HG03354 (cell line): ENCODE measurements at regions not wholly inside any gene's neighbourhood (a gene's known extent, or its start where the extent isn't known, plus 50 kb on each side); places are given as distances from the start of the nearest gene placed in this dataset.

Experiments used
- ATAC-seq: cut with Tn5 transposase; IDR thresholded peaks from one replicate; pipeline ENCODE4 v1.9.1; 2021; ENCODE audit warnings: mild to moderate bottlenecking; ENCODE audit not compliant: unreplicated experiment, poor library complexity, severe bottlenecking

DNA sequence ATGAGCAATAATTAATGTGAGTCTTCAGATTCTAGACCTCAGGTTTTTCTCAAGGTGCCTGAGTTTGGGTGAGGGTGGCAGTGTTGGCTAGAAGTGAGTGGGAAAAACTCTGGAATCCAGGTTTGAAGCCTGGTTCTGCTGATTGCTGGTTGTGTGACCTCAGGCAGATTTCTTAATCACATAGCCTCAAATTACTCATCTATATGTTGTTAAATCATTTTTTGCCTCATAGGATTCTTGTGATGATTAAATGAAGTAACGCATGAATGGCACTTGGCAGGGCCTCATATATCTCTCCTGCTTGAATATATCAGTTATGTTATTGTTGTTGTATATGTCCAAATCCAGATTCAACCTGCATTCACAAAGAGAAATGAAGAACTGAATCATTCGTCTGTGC lies 60.5 kb downstream of the NR2F2 start:
- ATAC-seq = no peak

GRCh38 chr15:96392380-96393208 lies 62.1 kb downstream of the NR2F2 start:
- no peak for ATAC-seq

DNA sequence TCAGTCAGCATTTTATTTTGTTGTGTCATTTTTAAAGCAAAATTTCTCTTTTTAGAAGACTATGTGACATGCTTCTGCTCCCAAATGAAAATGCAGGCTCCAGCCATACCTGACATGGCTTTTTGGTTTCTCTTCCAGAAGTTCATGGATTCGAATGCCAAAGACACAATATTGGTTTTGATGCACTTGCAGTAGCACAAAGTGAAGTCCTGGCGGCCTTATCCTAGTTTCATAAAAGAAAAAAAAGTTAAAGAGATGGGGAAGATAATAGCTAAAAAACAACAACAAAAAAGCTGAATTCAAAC lies 62.7 kb downstream of the NR2F2 start:
- no peak for ATAC-seq

DNA sequence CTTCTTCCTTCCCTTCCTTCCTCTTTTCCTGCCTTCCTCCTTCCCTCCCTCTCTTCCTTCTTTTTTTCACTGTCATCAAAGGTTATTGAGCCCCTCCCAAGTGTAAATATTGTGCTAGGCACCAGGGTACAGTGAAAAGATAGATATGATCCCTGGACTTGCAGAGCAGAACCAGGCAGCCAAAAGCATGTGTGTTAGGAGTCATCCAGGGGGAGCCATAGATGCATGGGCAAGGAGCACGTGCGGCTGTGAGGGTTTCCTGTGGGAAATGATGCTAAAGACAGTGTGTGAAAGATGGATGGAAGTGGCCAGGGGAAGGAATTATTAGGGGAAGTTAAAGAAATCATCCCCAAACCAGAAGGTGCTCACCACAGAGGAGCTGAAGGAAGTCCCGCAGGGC lies 65.2 kb downstream of the NR2F2 start:
- ATAC-seq = no peak

DNA sequence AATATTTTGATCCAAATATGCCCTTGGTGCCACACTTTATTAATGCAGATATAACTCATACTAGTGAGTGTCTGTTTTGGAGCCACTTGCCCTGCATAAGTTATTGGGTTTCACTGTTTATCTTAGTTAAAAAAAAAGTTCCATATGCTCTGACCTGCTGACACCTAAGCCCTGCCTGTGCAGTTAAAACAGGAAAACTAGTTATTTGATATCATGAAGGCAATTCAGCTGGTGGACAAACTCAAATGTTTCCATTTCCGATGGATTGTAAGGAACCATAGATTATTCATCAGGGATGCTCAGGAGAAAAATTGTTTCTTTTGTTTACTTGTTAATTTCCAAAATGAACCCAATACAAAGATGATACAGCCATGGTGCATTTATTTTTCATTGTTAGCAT lies 68.3 kb downstream of the NR2F2 start:
- no peak for ATAC-seq

DNA sequence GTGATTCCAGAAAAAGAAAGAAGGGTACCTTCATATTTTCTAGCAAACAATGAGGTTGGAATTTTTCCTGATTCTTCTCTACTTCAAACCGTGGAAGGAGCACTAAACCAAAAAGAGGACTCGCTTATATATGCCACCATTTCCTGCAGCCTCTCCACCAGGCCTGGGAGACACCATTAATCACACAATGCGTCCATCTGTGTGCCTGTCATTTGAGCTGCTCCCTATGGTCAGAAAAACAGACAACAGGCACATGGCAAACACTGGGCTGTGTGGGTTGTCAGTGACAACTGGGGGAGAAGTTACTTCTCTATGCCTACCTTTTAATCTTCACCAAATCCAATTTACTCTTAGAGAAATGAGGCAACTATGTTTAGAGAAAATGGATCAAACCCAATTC lies 71.9 kb downstream of the NR2F2 start:
- no peak for ATAC-seq

- no peak for ATAC-seq
Measured at GRCh38 chr15:96403071-96403470, 72.6 kb downstream of the NR2F2 start.

DNA sequence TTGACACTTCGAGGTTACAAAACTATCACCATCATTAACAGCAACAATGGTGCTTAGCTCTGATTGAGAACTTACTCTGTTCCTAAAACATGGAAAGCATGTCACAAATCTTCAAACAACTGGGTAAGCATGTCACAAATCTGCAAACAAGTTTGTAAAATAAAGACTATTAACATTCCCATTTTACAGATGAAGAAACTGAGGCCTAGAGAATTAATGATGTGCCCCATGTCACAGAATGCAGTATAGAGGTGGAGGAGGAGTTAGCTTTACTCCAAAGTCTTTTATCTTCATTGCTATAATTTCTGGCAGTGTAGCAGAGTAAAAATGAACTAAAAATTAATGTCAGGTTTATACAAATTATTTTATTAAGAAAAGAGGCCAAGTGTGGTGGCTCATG lies 73.4 kb downstream of the NR2F2 start:
- no peak for ATAC-seq

DNA sequence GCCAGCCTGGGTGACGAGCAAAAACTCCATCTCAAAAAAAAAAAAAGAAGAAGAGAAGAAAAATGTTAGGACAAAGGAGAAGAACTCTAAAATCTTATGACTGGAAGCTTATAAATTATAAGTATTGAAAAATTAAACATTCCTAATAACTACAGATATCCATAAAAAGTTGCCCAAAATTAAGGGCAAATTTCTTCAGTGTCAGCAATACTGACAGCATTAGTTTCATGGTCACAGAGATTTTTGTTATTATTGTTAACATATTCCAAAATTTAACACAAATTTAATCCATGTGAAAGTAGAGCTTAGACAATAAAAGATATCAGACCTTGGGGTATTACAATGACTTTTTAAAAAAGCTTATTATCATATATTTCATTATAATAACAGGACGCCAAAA lies 74.1 kb downstream of the NR2F2 start:
- no peak for ATAC-seq

- ATAC-seq = no peak
Measured at GRCh38 chr15:96406291-96406690, 75.8 kb downstream of the NR2F2 start.

- ATAC-seq = no peak
Measured at GRCh38 chr15:96406701-96407100, 76.2 kb downstream of the NR2F2 start.

DNA sequence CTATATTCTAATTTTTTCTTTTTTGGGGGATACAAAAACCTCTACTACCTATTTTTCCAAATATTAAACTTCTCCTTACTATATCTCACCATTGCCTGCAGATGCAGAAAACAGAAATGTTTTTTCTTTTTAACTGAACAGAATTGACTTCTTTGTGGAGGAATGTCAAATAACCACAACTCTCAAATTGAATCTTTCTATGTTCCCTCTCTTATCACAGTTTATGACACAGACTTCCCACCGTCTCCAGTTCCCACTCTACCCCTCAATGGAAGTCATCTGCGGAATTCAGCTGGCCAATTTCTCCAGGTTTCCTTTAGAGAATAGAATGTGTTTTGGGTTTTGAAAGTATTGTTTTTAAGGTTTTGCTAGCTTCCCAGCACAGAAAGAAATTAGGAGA lies 77.0 kb downstream of the NR2F2 start:
- ATAC-seq = no peak

DNA sequence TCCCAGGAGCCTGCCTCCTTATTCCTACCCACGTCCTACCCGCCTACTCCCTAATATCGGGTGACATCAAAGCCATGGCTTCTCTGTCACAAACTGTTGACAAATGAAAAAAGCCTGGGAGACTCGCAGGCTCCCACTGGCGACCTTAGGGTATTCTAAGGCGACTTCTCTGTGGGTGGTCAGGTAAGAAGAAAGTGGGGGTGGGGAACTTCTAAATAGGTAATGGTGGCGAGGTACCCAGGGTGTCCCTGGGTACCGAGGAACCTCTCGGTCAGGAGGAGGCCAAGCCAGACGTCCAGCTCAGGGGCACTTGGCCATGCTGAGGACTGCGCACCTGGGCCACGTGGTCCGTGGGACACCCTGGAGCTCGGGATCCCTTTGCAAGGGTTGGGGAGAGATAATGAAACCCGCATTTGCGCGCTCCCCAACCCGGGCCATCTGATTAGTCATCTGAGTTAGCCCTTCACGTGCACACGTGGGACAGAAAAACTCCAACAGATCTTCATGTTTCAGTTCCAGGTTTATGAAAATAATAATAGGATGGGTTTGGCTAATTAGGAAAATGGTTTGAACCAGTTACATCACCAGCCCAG lies 78.2 kb downstream of the NR2F2 start:
- no peak for ATAC-seq

GRCh38 chr15:96409215-96410138 lies 79.0 kb downstream of the NR2F2 start:
- ATAC-seq = no peak

DNA sequence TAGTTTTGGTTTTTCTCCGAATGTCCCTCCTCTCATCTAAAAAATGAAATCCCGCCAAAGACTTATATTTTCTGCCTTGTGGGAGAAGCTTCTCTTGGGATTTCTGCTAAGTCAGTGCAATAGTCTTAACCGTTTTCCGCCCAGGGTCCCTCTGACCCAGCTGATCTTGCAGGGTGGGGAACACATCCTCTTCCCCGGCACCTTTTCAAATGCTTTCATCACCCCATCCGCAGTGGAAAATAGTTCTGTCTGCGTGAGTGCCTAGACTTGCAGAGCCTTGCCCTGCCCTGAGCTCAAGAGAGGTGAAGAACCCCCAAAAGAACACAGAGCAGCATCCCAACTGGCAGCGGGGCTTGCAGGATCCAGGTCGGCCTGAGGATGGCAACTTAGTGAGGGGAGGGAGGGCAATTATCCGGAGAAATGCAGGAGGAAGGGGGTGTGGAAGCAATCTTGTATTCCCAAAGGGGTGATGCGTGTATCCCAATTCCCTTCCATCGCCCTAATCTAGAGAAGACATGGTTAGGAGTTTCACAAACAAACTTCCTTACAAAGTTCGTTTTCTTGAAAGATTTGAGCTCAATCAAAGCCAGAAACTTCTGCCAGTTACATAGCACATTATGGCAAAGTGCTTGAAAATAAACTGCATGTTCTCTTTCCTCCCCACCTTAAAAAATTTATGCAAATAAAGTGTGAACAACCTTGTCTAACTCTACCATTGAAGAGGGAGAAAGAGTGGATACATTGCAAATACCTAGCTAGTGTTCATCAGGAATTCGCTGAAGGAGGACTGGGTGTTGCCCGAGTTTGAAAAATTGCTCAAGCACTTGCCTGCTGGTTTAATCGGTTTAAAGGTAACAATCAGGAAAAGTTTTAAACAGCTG lies 79.9 kb downstream of the NR2F2 start:
- no peak for ATAC-seq

DNA sequence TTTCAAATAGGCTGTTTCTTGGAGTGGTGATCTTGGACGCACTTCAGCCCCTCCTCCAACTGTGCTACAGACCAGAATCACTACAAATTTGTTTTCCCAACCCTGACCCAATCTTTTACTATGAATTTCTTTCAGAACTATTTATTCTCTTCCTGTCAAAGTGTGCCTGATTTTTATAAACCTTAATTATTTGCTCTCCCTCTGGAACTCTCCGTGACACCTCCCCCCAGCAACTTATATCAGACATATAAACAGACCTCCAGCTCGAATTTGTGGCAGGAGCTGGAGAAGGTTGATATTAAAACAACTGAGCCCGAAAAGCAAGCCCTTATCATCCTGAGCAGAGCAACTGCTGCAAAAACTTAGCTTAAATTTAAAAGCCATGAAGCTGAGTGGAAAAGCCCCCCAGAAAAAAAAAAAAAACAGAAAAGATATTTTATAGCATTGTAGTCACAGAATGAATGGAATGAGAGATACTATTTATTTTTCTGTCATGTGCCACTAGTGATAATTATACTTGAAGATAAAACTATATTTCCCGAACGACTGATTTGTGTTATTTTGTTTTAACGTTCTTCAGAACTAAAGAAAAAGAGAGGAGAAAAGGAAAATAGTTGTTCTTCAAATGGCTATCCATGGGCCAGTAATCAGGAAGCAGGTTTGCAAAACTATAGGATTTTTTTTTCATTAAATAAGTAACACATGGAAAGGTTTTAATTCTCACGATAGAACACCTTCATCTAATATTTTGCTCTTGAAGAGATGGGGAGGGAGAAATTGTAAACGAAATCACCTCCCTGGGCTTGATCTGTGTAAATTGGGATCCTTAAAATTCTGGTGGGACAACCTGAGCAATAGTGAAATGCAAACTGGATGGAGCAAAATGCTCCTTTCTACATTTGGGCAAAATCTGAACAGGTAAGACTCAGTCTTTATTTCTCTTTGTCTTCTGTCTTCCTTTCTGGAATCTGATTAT lies 80.8 kb downstream of the NR2F2 start:
- ATAC-seq = no peak

DNA sequence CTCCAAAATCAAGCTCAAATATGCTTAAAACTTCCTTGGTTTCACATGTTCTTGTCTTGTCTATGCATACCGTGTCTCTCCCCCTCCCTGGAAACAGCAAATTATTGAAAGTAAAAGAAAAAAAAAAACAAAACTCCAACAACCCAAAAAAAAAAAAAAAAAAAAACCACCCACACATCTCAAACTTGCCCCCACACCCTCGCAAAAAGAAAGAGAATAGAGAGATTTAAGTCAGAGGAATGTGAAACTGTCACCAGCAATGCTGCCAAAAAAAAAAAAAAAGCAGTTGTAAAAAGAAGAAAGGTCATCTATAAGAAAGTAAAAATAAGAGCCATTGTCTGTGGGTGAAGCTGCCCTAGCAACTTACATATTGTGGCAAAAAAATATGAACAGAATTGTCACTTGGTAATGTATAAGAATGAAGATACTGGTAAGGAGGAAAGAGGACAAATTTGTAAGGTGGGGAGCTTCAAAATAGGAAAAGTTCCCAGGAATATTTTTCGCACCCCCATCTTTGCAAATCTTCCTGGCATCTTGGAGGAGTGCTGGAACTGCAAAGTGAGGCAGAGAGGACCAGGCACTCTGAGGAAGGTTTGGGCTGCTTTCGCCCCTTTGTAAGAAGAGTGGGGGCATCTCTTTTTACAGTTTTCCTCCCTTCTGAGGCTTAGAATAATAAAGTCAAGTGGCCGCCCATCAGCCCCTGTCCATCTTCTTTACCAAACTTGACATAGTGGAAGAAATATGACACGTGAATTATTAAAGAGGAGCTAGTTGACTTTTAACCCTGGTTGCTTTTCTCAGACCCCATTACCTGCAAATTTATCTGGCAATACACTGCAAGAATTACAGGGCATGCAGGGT lies 81.8 kb downstream of the NR2F2 start:
- no peak for ATAC-seq

DNA sequence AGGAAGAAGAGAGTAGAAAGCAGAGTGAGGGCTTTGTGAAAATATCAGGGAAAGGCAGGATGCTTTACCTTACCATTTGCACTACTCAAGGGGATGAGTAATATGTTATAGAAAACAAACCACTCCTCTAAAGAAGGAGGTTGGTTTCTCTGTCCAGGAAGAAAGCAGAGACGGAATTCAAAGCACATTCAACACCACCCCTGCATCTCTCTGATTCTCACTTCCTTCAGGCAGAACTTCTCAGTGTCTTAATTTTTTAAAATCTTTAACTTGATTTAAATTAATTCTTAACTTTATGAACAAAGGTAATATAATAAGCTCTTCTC lies 82.4 kb downstream of the NR2F2 start:
- ATAC-seq = no peak
